Left lung (tissue), 4 donors: ENCODE measurements at regions not wholly inside any gene's neighbourhood (a gene's known extent, or its start where the extent isn't known, plus 50 kb on each side); places are given as distances from the start of the nearest gene placed in this dataset.
A peak's percentile ranks its signal among the peaks of the same experiment; 100 is the strongest.

ENCODE experiments used
- ATAC-seq: fragments of 200-7000 bp; cut with Tn5 transposase; one replicate; pipeline ENCODE4 v1.9.1; 2020; ENCODE audit warnings: moderate library complexity
- DNase-seq, 4 donors: peaks; one replicate each; pipeline ENCODE4 v3.0.0-alpha.2; 2013 to 2020
- H3K27ac ChIP-seq, 2 donors: fragments of 200-600 bp; sonication (generic) in 1 of 2; one replicate each; pipeline versions ENCODE4 v1.5.0 to v1.8.0; 2020 to 2021
- H3K27me3 ChIP-seq, 2 donors: fragments of 200-600 bp; sonication (generic) in 1 of 2; one replicate each; pipeline versions ENCODE4 v1.5.0 to v1.8.0; 2020 to 2021
- H3K36me3 ChIP-seq, 2 donors: fragments of 200-600 bp; sonication (generic) in 1 of 2; one replicate each; pipeline versions ENCODE4 v1.5.0 to v1.8.0; 2020 to 2021
- H3K4me1 ChIP-seq, 2 donors: fragments of 200-600 bp; one replicate each; pipeline ENCODE4 v1.8.0; 2021
- H3K4me3 ChIP-seq, 2 donors: fragments of 200-600 bp; sonication (generic) in 1 of 2; one replicate each; pipeline versions ENCODE4 v1.5.0 to v1.8.0; 2020 to 2021; ENCODE audit warnings: mild to moderate bottlenecking in 1 of 2
- H3K9me3 ChIP-seq, 2 donors: fragments of 200-600 bp; sonication (generic) in 1 of 2; one replicate each; pipeline versions ENCODE4 v1.5.0 to v1.8.0; 2020 to 2021
- intact Hi-C, 2 donors: fragments of 100-400 bp; cut with DNase I; formaldehyde crosslinking; loops; one replicate each; pipeline versions ENCODE4 v1.11.2 to v1.14.2; 2022
- TF ChIP-seq, protein P1 (sequence below), 2 donors: fragments of 200-600 bp; sonication (generic) in 1 of 2; IDR thresholded peaks; one replicate each; pipeline versions ENCODE4 v1.5.0 to v1.8.0; 2021; ENCODE audit warnings: antibody characterized with exemption in 2 of 2
- donor health status: DM: no; HTN: yes; CAD: no.
- donor health status: DM: no; HTN: no; CAD: no.

DNA sequence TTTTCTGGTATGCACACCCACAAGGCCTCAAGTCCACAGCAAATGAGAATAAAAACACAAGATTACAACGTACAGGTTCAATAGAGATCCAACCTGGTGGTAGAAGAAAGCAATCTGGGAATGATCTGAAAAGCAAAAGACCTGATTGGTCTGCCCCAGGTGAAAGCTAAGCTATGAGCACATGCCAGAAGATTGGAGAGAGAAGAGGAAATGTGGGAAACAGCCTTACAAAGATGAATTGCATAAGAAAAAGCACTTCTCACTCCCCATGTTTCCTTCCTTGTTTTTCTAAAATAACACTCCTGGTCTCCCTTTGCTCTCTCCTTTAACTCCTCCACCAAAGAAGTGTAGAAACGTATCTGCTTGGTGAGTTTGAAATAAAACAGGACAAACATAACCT, 77.3 kb upstream of the ANO6 start:
- DNase-seq (no peak), ATAC-seq (peak; percentile 57)
- Histone ChIP-seq H3K4me1 (no peaks in the 10 kb centered on the region), H3K36me3 (no peaks in the 10 kb centered on the region), H3K9me3 (no peaks in the 10 kb centered on the region), H3K27ac (no peak overlapping the region), H3K27me3 (no peaks in the 10 kb centered on the region), H3K4me3 (no peak overlapping the region)
- intact Hi-C loops: no loop called here
- TF ChIP-seq, protein P1, sequence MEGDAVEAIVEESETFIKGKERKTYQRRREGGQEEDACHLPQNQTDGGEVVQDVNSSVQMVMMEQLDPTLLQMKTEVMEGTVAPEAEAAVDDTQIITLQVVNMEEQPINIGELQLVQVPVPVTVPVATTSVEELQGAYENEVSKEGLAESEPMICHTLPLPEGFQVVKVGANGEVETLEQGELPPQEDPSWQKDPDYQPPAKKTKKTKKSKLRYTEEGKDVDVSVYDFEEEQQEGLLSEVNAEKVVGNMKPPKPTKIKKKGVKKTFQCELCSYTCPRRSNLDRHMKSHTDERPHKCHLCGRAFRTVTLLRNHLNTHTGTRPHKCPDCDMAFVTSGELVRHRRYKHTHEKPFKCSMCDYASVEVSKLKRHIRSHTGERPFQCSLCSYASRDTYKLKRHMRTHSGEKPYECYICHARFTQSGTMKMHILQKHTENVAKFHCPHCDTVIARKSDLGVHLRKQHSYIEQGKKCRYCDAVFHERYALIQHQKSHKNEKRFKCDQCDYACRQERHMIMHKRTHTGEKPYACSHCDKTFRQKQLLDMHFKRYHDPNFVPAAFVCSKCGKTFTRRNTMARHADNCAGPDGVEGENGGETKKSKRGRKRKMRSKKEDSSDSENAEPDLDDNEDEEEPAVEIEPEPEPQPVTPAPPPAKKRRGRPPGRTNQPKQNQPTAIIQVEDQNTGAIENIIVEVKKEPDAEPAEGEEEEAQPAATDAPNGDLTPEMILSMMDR (IDR thresholded peaks at IDR 0.05): no peak

DNA sequence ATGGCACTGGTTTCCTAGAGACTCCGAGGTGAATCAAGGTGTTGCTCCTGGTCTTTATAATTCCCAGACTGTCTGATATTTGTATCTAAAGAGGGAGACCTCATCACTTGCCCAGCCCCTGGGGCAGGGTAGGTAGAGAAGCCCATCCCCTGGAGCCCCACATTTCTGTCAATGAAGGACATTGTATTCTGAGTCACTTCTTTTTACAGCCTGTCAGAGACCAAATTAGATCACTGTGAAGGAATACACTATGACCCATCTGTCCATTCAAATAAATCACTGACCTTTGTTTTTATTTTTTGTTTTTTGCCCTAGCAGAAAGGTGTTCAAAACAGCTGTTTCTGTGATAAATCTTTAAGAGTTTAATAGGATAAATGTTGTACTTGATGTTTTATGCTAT, 67.9 kb upstream of the ANO6 start:
- TF ChIP-seq, protein P1 (IDR thresholded peaks at IDR 0.05): no peak
- intact Hi-C loops: no loop called here

DNA sequence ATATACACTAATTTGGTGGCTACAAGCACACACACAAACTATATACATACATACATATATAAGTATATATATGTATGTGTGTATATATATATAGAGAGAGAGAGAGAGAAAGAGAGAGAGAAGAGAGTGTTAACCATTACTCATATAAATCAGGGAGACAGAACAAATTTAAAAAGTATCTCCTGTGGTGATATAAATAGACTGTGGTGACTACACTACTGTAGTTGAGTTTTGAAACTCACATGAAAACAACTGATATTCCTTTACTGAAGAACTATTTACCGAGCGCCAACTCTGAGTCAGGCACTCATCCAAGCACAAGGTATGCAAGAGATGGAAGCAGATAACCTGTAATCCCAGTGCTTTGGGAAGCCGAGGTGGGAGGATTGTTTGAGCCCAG, 67.3 kb upstream of the ANO6 start:
- Histone ChIP-seq H3K36me3 (no peaks in the 10 kb centered on the region), H3K4me3 (no peak overlapping the region), H3K9me3 (peaks cover 0 to 14% of the 10 kb centered on the region in 2 donors), H3K27me3 (no peaks in the 10 kb centered on the region), H3K4me1 (no peaks in the 10 kb centered on the region), H3K27ac (no peak overlapping the region)
- DNase-seq (no peak), ATAC-seq (no peak)
- TF ChIP-seq, protein P1 (IDR thresholded peaks at IDR 0.05): no peak
- intact Hi-C loops: no loop called here

More for the DNA sequence above, 67.9 kb upstream of the ANO6 start:
- ATAC-seq: no peak
- peaks cover 0 to 14% of the 10 kb centered on the region in 2 donors for H3K9me3 ChIP-seq
- H3K4me3 ChIP-seq: no peak overlapping the region
- DNase-seq: no peak
- H3K27me3 ChIP-seq: no peaks in the 10 kb centered on the region
- H3K36me3 ChIP-seq: no peaks in the 10 kb centered on the region
- H3K27ac ChIP-seq: no peak overlapping the region
- no peaks in the 10 kb centered on the region for H3K4me1 ChIP-seq

GRCh38 chr12:45165284-45165683, 50.6 kb upstream of the ANO6 start:
- H3K27me3 ChIP-seq: no peaks in the 10 kb centered on the region
- H3K27ac ChIP-seq: no peak overlapping the region
- DNase-seq: no peak
- H3K4me3 ChIP-seq: no peak overlapping the region
- intact Hi-C loops: no loop called here
- no peak for ATAC-seq
- TF ChIP-seq, protein P1 (IDR thresholded peaks at IDR 0.05): no peak
- no peaks in the 10 kb centered on the region for H3K4me1 ChIP-seq
- no peaks in the 10 kb centered on the region for H3K36me3 ChIP-seq
- H3K9me3 ChIP-seq: no peaks in the 10 kb centered on the region

DNA sequence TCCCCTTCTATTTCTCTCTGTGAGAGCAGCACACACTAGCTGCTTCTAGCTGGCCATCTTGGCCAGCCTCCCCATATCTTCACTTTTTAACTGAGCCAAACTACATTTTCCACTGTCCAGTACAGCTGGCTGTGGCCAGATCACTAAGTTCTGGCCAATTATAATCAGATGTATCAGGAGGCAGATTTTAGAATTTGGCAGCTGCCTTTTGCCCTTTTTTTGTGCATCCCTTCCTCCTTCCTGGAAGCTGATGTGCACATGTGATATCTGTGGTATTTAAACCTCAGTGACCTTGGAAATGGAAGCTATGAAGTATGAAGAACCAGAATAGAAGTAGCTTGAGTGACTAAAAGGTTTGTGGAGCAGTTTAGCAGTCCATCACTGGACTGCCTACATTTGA, 49.8 kb upstream of the ANO6 start:
- H3K9me3 ChIP-seq: no peaks in the 10 kb centered on the region
- H3K27me3 ChIP-seq: no peaks in the 10 kb centered on the region
- intact Hi-C loops: no loop called here
- no peak overlapping the region for H3K4me3 ChIP-seq
- no peaks in the 10 kb centered on the region for H3K4me1 ChIP-seq
- ATAC-seq (peak; percentile 37), DNase-seq (no peak)
- H3K36me3 ChIP-seq: no peaks in the 10 kb centered on the region
- no peak overlapping the region for H3K27ac ChIP-seq
- TF ChIP-seq, protein P1 (IDR thresholded peaks at IDR 0.05): no peak
